ENCODE measurements at regions not wholly inside any gene's neighbourhood (a gene's known extent, or its start where the extent isn't known, plus 50 kb on each side); places are given as distances from the start of the nearest gene placed in this dataset.

DNA sequence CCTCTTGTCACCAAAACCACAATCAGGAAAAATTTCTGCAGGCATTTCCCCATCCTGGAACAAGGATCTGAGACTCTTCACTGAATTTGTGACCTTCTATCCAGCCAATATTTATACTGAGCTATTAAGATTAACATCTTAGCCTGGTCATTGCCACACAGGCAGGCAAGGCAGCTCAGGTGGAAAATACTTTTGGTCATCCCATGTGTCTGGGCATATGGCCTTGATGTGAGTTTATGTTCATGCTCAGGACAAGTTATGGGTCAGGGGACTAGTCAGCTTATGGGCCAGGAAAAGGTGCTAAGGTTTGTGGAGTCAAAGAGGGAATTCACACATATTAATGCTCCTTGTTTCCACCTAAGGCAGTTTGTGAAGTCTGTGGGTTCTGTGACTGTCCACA, 124.3 kb upstream of the TOP3B start:
- Histone ChIP-seq H3K27me3 (replicated peaks in 2 of 5; ENCODE audit: control insufficient read depth in 4 of 5, insufficient read depth in 5 of 5, low read length in 4 of 5) (no peaks in the 10 kb centered on the region), H3K36me3 (ENCODE audit: control insufficient read depth in 4 of 4, insufficient read depth in 4 of 4, low read length in 3 of 4) (no peaks in the 10 kb centered on the region), H3K4me3 (ENCODE audit: control insufficient read depth in 1 of 7, extremely low read depth in 1 of 7, insufficient read depth in 4 of 7, low read depth in 2 of 7, low read length in 6 of 7) (no peak overlapping the region), H3K9me3 (ENCODE audit: control extremely low read depth in 1 of 5, control insufficient read depth in 4 of 5, insufficient read depth in 2 of 5, low read depth in 1 of 5, low read length in 4 of 5) (peaks cover 0 to 2% (median 0%) of the 10 kb centered on the region in 5 experiments), H3K4me1 (ENCODE audit: control extremely low read depth in 1 of 4, control insufficient read depth in 4 of 4, insufficient read depth in 4 of 4, low read length in 3 of 4) (no peaks in the 10 kb centered on the region), H3K27ac (ENCODE audit: insufficient read depth in 1 of 2, low read depth in 1 of 2, low read length in 2 of 2, poor library complexity in 1 of 2, severe bottlenecking in 2 of 2) (no peak overlapping the region)
- CTCF ChIA-PET: interaction anchor here (1.2 to 1.3 kb wide), 2 partner anchors 27 to 46 kb away, joined by 3 to 6 read pairs; no protein-coding TSS in a partner anchor
- no peak for DNase-seq
- POLR2A ChIA-PET: no interaction called here

DNA sequence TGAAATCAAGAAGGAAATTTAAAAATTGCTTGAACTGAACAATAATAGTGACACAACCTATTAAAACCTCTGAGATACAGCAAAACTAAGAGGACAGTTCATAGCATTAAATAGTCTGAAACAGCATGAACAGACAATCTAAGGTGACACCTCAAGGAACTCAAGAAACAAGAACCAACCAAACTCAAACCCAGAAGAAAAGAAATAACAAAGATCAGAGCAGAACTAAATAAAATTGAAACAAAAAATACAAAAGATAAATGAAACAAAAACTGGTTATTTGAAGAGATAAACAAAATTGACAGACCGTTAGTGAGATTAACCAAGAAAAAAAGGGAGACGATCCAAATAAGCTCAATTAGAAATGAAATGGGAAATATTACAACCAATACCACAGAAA, 122.8 kb upstream of the TOP3B start:
- H3K4me3 ChIP-seq (ENCODE audit: control insufficient read depth in 1 of 7, extremely low read depth in 1 of 7, insufficient read depth in 4 of 7, low read depth in 2 of 7, low read length in 6 of 7): no peak overlapping the region
- no peaks in the 10 kb centered on the region for H3K27me3 ChIP-seq (replicated peaks in 2 of 5; ENCODE audit: control insufficient read depth in 4 of 5, insufficient read depth in 5 of 5, low read length in 4 of 5)
- no peaks in the 10 kb centered on the region for H3K4me1 ChIP-seq (ENCODE audit: control extremely low read depth in 1 of 4, control insufficient read depth in 4 of 4, insufficient read depth in 4 of 4, low read length in 3 of 4)
- POLR2A ChIA-PET: no interaction called here
- no peak for DNase-seq
- no peaks in the 10 kb centered on the region for H3K36me3 ChIP-seq (ENCODE audit: control insufficient read depth in 4 of 4, insufficient read depth in 4 of 4, low read length in 3 of 4)
- H3K9me3 ChIP-seq (ENCODE audit: control extremely low read depth in 1 of 5, control insufficient read depth in 4 of 5, insufficient read depth in 2 of 5, low read depth in 1 of 5, low read length in 4 of 5): peaks cover 0 to 2% (median 0%) of the 10 kb centered on the region in 5 experiments
- no peak overlapping the region for H3K27ac ChIP-seq (ENCODE audit: insufficient read depth in 1 of 2, low read depth in 1 of 2, low read length in 2 of 2, poor library complexity in 1 of 2, severe bottlenecking in 2 of 2)
- no CpG with 5 or more reads among the region's 2 CpGs for WGBS (ENCODE audit: insufficient coverage)
- CTCF ChIA-PET: no interaction called here

DNA sequence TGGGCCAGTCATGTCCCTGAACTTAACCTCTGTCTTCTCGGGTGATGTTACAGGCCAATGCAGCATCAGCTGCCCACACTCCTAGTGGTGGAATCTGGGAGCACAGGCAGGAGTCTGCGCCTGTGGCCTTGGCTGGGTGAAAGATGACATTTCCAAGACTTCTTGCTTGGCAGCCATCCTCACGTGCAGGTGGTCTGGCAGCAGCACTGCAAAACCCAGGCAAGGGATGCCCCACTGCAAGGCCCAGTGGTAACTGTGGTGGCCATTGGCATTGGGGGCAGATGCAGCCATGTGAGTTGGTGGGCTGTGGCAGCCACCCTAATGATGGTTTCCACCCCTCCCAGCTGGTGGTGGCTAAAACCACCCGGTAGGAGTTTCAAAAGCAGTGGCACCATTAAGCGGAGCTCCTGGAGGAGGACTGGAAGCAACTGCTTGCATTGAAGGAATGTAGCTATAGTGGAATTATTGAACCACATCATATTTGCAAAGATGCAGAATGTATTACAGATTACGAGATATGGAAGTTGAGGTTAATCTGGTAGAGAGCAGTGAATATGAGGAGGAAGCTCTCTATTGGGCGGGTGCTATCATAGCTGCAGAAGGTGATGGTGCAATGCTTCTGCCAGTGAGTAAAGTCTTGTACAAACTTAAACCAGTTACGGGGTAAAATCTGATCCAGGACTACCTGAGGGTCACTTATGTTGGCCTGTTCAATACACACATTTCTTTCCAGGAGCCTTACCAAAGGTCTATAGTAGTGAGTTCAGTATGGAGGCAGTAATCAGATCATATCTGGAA, 120.7 kb upstream of the TOP3B start:
- CTCF ChIA-PET: no interaction called here
- DNase-seq: peak in 2 of 3 donors; percentile 38 to 45
- H3K27me3 ChIP-seq (replicated peaks in 2 of 5; ENCODE audit: control insufficient read depth in 4 of 5, insufficient read depth in 5 of 5, low read length in 4 of 5): peaks cover 0 to 2% (median 0%) of the 10 kb centered on the region in 5 experiments
- no peak overlapping the region for H3K27ac ChIP-seq (ENCODE audit: insufficient read depth in 1 of 2, low read depth in 1 of 2, low read length in 2 of 2, poor library complexity in 1 of 2, severe bottlenecking in 2 of 2)
- 92% methylated on average over 7 of the region's 8 CpGs for WGBS (ENCODE audit: insufficient coverage)
- no peak overlapping the region for H3K4me3 ChIP-seq (ENCODE audit: control insufficient read depth in 1 of 7, extremely low read depth in 1 of 7, insufficient read depth in 4 of 7, low read depth in 2 of 7, low read length in 6 of 7)
- no peaks in the 10 kb centered on the region for H3K4me1 ChIP-seq (ENCODE audit: control extremely low read depth in 1 of 4, control insufficient read depth in 4 of 4, insufficient read depth in 4 of 4, low read length in 3 of 4)
- no peaks in the 10 kb centered on the region for H3K36me3 ChIP-seq (ENCODE audit: control insufficient read depth in 4 of 4, insufficient read depth in 4 of 4, low read length in 3 of 4)
- POLR2A ChIA-PET: no interaction called here
- peaks cover 0 to 2% (median 0%) of the 10 kb centered on the region in 5 experiments for H3K9me3 ChIP-seq (ENCODE audit: control extremely low read depth in 1 of 5, control insufficient read depth in 4 of 5, insufficient read depth in 2 of 5, low read depth in 1 of 5, low read length in 4 of 5)

GRCh38 chr22:22099833-22100812, 117.5 kb upstream of the TOP3B start:
- Histone ChIP-seq H3K27ac (ENCODE audit: insufficient read depth in 1 of 2, low read depth in 1 of 2, low read length in 2 of 2, poor library complexity in 1 of 2, severe bottlenecking in 2 of 2) (no peak overlapping the region), H3K36me3 (ENCODE audit: control insufficient read depth in 4 of 4, insufficient read depth in 4 of 4, low read length in 3 of 4) (no peaks in the 10 kb centered on the region), H3K27me3 (replicated peaks in 2 of 5; ENCODE audit: control insufficient read depth in 4 of 5, insufficient read depth in 5 of 5, low read length in 4 of 5) (peaks cover 0 to 18% (median 2%) of the 10 kb centered on the region in 5 experiments), H3K4me3 (ENCODE audit: control insufficient read depth in 1 of 7, extremely low read depth in 1 of 7, insufficient read depth in 4 of 7, low read depth in 2 of 7, low read length in 6 of 7) (no peak overlapping the region), H3K9me3 (ENCODE audit: control extremely low read depth in 1 of 5, control insufficient read depth in 4 of 5, insufficient read depth in 2 of 5, low read depth in 1 of 5, low read length in 4 of 5) (peaks cover 0 to 3% (median 0%) of the 10 kb centered on the region in 5 experiments), H3K4me1 (ENCODE audit: control extremely low read depth in 1 of 4, control insufficient read depth in 4 of 4, insufficient read depth in 4 of 4, low read length in 3 of 4) (no peaks in the 10 kb centered on the region)
- ChIA-PET POLR2A (interaction anchor here (0.6 kb wide), 1 partner anchor 783 kb away, joined by 4 read pairs; no protein-coding TSS in a partner anchor), CTCF (interaction anchor here (1.0 kb wide), 1 partner anchor 36 kb away, joined by 3 read pairs; no protein-coding TSS in a partner anchor)
- peak; percentile 19 to 33 (median 24) for DNase-seq
- 78% methylated on average over 10 of the region's 11 CpGs for WGBS (ENCODE audit: insufficient coverage)

DNA sequence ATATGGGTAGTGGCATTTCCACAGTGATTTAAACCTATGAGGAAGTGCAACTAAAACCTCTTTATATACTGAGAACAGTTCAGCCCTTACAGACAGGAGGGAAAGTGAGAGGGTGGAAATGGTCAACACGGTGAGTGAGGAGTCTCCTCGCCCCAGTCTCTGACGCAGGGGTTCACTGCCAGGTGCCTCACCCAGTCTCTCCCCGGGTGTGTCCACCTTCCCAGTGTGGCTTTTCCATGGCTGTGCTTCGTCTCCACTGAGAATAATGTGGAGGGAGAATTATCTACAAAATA, 116.6 kb upstream of the TOP3B start:
- DNase-seq: no peak
- peaks cover 0 to 3% (median 0%) of the 10 kb centered on the region in 5 experiments for H3K9me3 ChIP-seq (ENCODE audit: control extremely low read depth in 1 of 5, control insufficient read depth in 4 of 5, insufficient read depth in 2 of 5, low read depth in 1 of 5, low read length in 4 of 5)
- ChIA-PET CTCF (interaction anchor here (1.0 kb wide), 1 partner anchor 37 kb away, joined by 3 read pairs; no protein-coding TSS in a partner anchor), POLR2A (interaction anchor here (0.6 kb wide), 1 partner anchor 784 kb away, joined by 4 read pairs; no protein-coding TSS in a partner anchor)
- peaks cover 0 to 25% (median 3%) of the 10 kb centered on the region in 5 experiments for H3K27me3 ChIP-seq (replicated peaks in 2 of 5; ENCODE audit: control insufficient read depth in 4 of 5, insufficient read depth in 5 of 5, low read length in 4 of 5)
- no peaks in the 10 kb centered on the region for H3K4me1 ChIP-seq (ENCODE audit: control extremely low read depth in 1 of 4, control insufficient read depth in 4 of 4, insufficient read depth in 4 of 4, low read length in 3 of 4)
- H3K4me3 ChIP-seq (ENCODE audit: control insufficient read depth in 1 of 7, extremely low read depth in 1 of 7, insufficient read depth in 4 of 7, low read depth in 2 of 7, low read length in 6 of 7): no peak overlapping the region
- no peaks in the 10 kb centered on the region for H3K36me3 ChIP-seq (ENCODE audit: control insufficient read depth in 4 of 4, insufficient read depth in 4 of 4, low read length in 3 of 4)
- WGBS (ENCODE audit: insufficient coverage): no CpG with 5 or more reads among the region's 5 CpGs
- no peak overlapping the region for H3K27ac ChIP-seq (ENCODE audit: insufficient read depth in 1 of 2, low read depth in 1 of 2, low read length in 2 of 2, poor library complexity in 1 of 2, severe bottlenecking in 2 of 2)

DNA sequence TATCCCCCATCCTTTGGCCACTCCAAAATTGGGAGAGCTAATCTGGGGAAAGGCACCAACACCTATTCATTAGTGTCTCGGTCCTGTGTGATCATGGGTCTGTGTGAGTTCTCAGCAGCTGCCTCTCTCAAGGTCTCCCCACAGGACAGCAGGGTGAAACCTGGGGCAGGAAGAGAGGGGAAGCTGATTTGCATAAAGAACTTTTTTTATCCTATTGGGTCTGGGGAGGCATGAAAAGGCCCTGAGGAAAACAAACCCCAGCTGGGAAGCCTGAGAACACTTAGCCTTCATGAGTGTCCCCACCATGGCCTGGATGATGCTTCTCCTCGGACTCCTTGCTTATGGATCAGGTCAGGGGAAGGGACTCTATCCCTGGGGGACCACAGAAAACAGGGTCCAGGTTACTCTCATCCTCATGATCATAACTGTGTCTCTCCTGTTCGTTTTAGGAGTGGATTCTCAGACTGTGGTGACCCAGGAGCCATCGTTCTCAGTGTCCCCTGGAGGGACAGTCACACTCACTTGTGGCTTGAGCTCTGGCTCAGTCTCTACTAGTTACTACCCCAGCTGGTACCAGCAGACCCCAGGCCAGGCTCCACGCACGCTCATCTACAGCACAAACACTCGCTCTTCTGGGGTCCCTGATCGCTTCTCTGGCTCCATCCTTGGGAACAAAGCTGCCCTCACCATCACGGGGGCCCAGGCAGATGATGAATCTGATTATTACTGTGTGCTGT, 116.0 kb upstream of the TOP3B start:
- ChIA-PET POLR2A (no interaction called here), CTCF (interaction anchor here (1.0 to 1.3 kb wide), 3 partner anchors 9 to 160 kb away, joined by 3 to 4 read pairs (median 4); no protein-coding TSS in a partner anchor)
- H3K36me3 ChIP-seq (ENCODE audit: control insufficient read depth in 4 of 4, insufficient read depth in 4 of 4, low read length in 3 of 4): no peaks in the 10 kb centered on the region
- no peak for DNase-seq
- H3K9me3 ChIP-seq (ENCODE audit: control extremely low read depth in 1 of 5, control insufficient read depth in 4 of 5, insufficient read depth in 2 of 5, low read depth in 1 of 5, low read length in 4 of 5): peaks cover 0 to 3% (median 0%) of the 10 kb centered on the region in 5 experiments
- H3K4me3 ChIP-seq (ENCODE audit: control insufficient read depth in 1 of 7, extremely low read depth in 1 of 7, insufficient read depth in 4 of 7, low read depth in 2 of 7, low read length in 6 of 7): no peak overlapping the region
- 79% methylated on average over 3 of the region's 9 CpGs for WGBS (ENCODE audit: insufficient coverage)
- no peak overlapping the region for H3K27ac ChIP-seq (ENCODE audit: insufficient read depth in 1 of 2, low read depth in 1 of 2, low read length in 2 of 2, poor library complexity in 1 of 2, severe bottlenecking in 2 of 2)
- no peaks in the 10 kb centered on the region for H3K4me1 ChIP-seq (ENCODE audit: control extremely low read depth in 1 of 4, control insufficient read depth in 4 of 4, insufficient read depth in 4 of 4, low read length in 3 of 4)
- peaks cover 0 to 29% (median 3%) of the 10 kb centered on the region in 5 experiments for H3K27me3 ChIP-seq (replicated peaks in 2 of 5; ENCODE audit: control insufficient read depth in 4 of 5, insufficient read depth in 5 of 5, low read length in 4 of 5)

Data from common myeloid progenitor, CD34-positive (primary cell).